ENCODE measurements at regions not wholly inside any gene's neighbourhood (a gene's known extent, or its start where the extent isn't known, plus 50 kb on each side); places are given as distances from the start of the nearest gene placed in this dataset.

GRCh38 chrX:132561483-132561882, 72.6 kb upstream of the MBNL3 start:
- no TSS peak for BruUV-seq (replicated peaks)
- Histone ChIP-seq H3K9me3 (replicated peaks; ENCODE audit: control insufficient read depth, insufficient read depth, low read depth, low read length) (no peaks in the 10 kb centered on the region), H3K9ac (ENCODE audit: insufficient read depth in 1 of 2, low read depth in 2 of 2, low read length in 2 of 2) (no peak overlapping the region), H3K27ac (ENCODE audit: extremely low read depth, low read depth, low read length) (no peak overlapping the region), H2AFZ (ENCODE audit: low read depth, low read length) (no peak overlapping the region), H3K4me2 (ENCODE audit: insufficient read depth, low read length) (no peak overlapping the region), H4K20me1 (replicated peaks; ENCODE audit: control insufficient read depth, insufficient read depth, low read length) (no peaks in the 10 kb centered on the region), H3K4me3 (no peak overlapping the region), H3K4me1 (replicated peaks in 1 of 2; ENCODE audit: control insufficient read depth in 2 of 2, insufficient read depth in 2 of 2, low read length in 2 of 2) (no peaks in the 10 kb centered on the region), H3K9me1 (ENCODE audit: control insufficient read depth, insufficient read depth, low read length) (no peaks in the 10 kb centered on the region), H3K36me3 (ENCODE audit: control insufficient read depth, insufficient read depth, low read length) (no peaks in the 10 kb centered on the region), H3K79me2 (ENCODE audit: control insufficient read depth, insufficient read depth, low read length) (no peaks in the 10 kb centered on the region), H3K27me3 (ENCODE audit: control insufficient read depth in 2 of 2, insufficient read depth in 2 of 2, low read length in 2 of 2) (no peaks in the 10 kb centered on the region)
- ChIA-PET POLR2A (no interaction called here), CTCF (ENCODE audit: low intra/inter-chr PET ratio) (no interaction called here)
- TF ChIP-seq ZNF324 (CRISPR knock-in tag; IDR thresholded peaks at IDR 0.05) (no peak), ZNF146 (CRISPR knock-in tag; IDR thresholded peaks at IDR 0.05; ENCODE audit: unreplicated experiment) (no peak), CEBPB (tag; IDR thresholded peaks at IDR 0.05) (peak; percentile 81), SRSF3 (IDR thresholded peaks at IDR 0.05; ENCODE audit: insufficient read depth, low read length) (no peak), CEBPG (CRISPR knock-in tag; IDR thresholded peaks at IDR 0.05) (no peak), CEBPG (tag; conservative IDR thresholded peaks at IDR 0.05 in 1 of 2, IDR thresholded peaks at IDR 0.05 in 1 of 2) (peak in 1 of 2 experiments; percentile 89; a peak in 3 of 4 replicates), SIRT6 (IDR thresholded peaks at IDR 0.05; ENCODE audit: low read depth, low read length) (no peak), CHCHD3 (CRISPR knock-in tag; IDR thresholded peaks at IDR 0.05) (no peak), MAZ (CRISPR knock-in tag; conservative IDR thresholded peaks at IDR 0.05 in 1 of 2, IDR thresholded peaks at IDR 0.05 in 1 of 2) (no peak)
- intact Hi-C loops (cut with micrococcal nuclease) (no loop called here), in situ Hi-C loops (cut with MboI) (no loop called here)
- WGBS (ENCODE audit: insufficient coverage, low coverage, missing lambda C conversion rate): 0% methylated on average over 4 of the region's 4 CpGs
- no peak for DNase-seq (ENCODE audit: extremely low read depth in 1 of 4, low spot score in 3 of 4)
- ATAC-seq: no peak
- FAIRE-seq: no peak

All from K562 (cell line).